ENCODE measurements at regions not wholly inside any gene's neighbourhood (a gene's known extent, or its start where the extent isn't known, plus 50 kb on each side); places are given as distances from the start of the nearest gene placed in this dataset.
A peak's percentile ranks its signal among the peaks of the same experiment; 100 is the strongest.

GRCh38 chr2:216569765-216570164 lies 63.5 kb upstream of the IGFBP2 start:
- TF ChIP-seq, protein P1, sequence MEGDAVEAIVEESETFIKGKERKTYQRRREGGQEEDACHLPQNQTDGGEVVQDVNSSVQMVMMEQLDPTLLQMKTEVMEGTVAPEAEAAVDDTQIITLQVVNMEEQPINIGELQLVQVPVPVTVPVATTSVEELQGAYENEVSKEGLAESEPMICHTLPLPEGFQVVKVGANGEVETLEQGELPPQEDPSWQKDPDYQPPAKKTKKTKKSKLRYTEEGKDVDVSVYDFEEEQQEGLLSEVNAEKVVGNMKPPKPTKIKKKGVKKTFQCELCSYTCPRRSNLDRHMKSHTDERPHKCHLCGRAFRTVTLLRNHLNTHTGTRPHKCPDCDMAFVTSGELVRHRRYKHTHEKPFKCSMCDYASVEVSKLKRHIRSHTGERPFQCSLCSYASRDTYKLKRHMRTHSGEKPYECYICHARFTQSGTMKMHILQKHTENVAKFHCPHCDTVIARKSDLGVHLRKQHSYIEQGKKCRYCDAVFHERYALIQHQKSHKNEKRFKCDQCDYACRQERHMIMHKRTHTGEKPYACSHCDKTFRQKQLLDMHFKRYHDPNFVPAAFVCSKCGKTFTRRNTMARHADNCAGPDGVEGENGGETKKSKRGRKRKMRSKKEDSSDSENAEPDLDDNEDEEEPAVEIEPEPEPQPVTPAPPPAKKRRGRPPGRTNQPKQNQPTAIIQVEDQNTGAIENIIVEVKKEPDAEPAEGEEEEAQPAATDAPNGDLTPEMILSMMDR (IDR thresholded peaks at IDR 0.05; ENCODE audit: insufficient read depth, low read depth, low read length): no peak
- no peak for DNase-seq (ENCODE audit: low read depth)
- no peak overlapping the region for H3K4me3 ChIP-seq (ENCODE audit: low read depth, low read length)

DNA sequence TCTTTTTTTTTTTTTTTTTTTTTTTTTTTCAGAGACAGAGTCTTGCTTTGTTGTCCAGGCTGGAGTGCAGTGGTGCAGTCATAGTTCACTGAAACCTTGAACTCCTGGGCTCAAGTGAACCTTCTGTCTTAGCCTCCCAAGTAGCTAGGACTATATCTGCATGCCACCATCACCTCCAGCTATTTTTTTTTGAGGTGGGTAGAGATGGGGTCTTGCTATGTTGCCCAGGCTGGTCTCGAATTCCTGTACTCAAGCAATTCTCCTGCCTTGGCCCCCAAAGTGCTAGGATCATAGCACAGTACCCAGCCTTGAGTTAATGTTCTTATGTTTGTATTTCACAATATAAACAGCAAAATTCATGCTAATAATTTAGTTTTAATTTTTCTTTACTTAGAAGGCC lies 62.9 kb upstream of the IGFBP2 start:
- no peak for DNase-seq (ENCODE audit: low read depth)
- H3K4me3 ChIP-seq (ENCODE audit: low read depth, low read length): no peak overlapping the region
- TF ChIP-seq, protein P1 (IDR thresholded peaks at IDR 0.05; ENCODE audit: insufficient read depth, low read depth, low read length): no peak

DNA sequence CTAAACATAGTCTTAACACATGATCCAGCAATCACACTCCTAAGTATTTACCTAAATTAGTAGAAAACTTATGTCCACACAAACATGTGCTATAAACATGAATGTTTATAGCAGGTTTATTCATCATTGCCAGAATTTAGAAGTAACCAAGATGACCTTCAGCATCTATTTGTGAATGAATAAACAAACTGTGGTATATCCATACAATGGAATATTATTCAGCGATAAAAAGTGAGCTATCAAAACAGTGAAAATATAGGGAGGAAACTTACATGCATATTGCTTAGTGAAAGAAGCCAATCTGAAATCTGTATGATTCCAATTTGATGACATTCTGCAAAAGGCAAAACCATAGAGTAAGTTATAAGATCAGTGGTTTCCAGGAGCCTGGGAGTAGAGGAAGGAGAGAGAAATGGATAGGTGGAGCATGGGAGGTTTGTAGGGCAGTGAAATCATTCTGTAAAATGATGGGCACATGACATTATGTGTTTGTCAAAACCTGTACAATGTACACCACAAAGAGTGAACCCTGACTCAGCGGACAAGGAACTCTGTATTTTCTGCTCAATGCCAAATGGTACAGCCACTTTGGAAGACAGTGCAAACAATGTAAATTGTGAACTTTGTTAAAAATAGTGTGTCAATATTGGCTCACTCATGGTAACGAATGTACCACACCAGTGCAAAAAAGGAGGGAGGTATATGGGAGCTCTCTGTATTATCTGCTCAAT lies 61.9 kb upstream of the IGFBP2 start:
- TF ChIP-seq, protein P1 (IDR thresholded peaks at IDR 0.05; ENCODE audit: insufficient read depth, low read depth, low read length): no peak
- no peak overlapping the region for H3K4me3 ChIP-seq (ENCODE audit: low read depth, low read length)
- no peak for DNase-seq (ENCODE audit: low read depth)

DNA sequence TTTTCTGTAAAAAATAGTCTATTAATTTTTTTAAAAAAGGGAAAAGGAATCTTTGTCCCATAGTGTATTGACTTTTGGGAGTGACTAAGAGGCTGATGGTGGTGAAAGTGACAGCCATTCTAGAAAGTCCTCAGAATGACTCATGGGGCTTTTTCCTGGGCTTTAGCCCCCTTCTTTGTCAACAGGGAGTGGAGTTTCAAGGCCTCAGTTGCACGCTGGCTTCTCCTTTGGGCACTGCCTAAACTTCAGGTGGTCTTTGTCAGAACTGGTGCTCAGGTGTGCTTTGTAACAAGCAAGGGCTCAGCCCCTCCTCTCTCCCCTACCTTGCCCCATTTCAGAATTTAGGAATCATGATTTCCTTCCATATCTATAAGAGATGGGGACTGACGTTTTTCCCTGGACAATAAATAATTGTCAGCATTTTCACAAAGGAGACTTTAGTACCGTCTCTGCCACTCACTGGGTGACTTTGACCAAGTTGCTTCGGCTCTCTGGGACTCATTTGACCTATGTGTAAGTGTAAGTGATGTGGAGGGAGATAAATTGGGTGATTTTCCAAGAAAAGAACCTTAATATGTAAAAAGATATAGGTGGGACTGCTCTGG lies 61.2 kb upstream of the IGFBP2 start:
- TF ChIP-seq, protein P1 (IDR thresholded peaks at IDR 0.05; ENCODE audit: insufficient read depth, low read depth, low read length): no peak
- no peak for DNase-seq (ENCODE audit: low read depth)

DNA sequence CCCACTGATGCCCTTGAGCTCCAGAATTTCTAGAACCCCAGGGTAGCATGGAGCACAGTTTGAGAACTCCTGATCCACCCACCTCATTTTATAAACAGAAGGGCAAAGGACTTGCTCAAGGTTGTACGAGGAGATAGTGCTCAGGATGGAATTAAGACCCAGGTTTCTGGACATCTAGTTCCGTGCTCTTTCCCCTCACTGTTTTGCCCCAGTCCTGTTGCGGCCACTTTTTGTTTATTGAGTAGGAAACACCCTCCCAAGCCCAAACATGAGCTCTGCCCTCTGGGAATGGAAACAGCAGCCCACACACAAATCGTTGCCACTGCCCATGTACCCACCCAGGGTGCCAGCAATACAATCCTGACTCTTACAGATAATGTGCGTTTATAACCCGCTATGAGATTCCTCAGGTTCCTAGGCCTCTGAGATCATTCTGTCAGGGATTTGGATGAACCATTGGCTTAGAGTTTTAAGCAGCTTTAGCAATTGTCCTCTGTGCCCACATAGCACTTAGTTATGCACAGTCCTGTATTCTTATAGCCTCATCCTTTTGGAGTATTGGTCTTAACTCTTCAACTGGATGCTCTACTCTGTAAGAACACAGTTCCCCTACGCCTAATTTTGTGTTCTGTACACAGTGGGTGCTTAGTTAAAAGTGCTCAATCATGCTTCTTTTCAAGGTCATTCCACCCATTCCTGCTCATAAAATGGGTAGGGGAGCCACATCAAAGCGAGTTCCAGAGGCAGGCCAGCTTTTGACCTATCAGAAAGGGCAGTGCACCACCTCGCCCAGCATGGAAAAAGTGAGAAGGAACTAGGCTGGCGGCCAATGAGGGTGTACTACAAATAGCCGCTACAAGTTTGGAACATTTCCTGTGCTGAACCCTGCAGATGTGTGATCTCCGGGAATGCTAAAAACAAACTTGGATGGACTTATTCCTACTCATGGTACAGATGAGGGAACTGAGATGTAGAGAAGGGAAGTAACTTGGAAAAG lies 60.3 kb upstream of the IGFBP2 start:
- TF ChIP-seq, protein P1 (IDR thresholded peaks at IDR 0.05; ENCODE audit: insufficient read depth, low read depth, low read length): no peak
- no peak overlapping the region for H3K4me3 ChIP-seq (ENCODE audit: low read depth, low read length)
- peak; percentile 59 for DNase-seq (ENCODE audit: low read depth)

More for the DNA sequence above, 61.2 kb upstream of the IGFBP2 start:
- no peak overlapping the region for H3K4me3 ChIP-seq (ENCODE audit: low read depth, low read length)

DNA sequence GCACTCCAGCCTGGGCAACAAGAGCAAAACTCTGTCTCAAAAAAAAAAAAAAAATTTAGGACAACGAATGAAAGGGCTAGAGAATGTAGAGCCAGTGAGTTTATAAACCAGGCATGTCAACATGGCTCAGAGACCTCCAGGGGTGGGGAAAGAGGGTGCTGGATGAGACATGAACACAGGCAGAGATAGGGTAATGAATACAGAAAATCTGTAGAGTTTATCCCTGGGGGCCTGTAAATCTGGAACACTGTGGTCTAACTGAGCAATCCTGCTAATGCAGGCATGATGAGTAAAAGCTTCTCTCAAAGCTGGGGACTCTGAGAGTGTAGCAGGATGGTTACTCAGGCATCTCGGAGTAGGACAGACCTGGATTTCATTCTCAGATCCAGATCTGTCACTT lies 59.2 kb upstream of the IGFBP2 start:
- H3K4me3 ChIP-seq (ENCODE audit: low read depth, low read length): no peak overlapping the region
- TF ChIP-seq, protein P1 (IDR thresholded peaks at IDR 0.05; ENCODE audit: insufficient read depth, low read depth, low read length): no peak
- DNase-seq (ENCODE audit: low read depth): peak; percentile 66
